ENCODE measurements at regions not wholly inside any gene's neighbourhood (a gene's known extent, or its start where the extent isn't known, plus 50 kb on each side); places are given as distances from the start of the nearest gene placed in this dataset.

- intact Hi-C loops (cut with micrococcal nuclease; ENCODE audit: unreplicated experiment) = no loop called here
- H3K4me1 ChIP-seq (ENCODE audit: control insufficient read depth, insufficient read depth, low read length) = no peaks in the 10 kb centered on the region
- no peak for ATAC-seq
- H3K27me3 ChIP-seq (ENCODE audit: control insufficient read depth, insufficient read depth, low read length) = no peaks in the 10 kb centered on the region
- POLR2A ChIA-PET = no interaction called here
- H3K27ac ChIP-seq (ENCODE audit: low read length) = no peak overlapping the region
- no peak overlapping the region for H3K4me3 ChIP-seq (ENCODE audit: low read depth in 2 of 2, low read length in 2 of 2)
- in situ Hi-C loops (cut with HindIII; ENCODE audit: low pct_unique_long_range_greater_than_20kb, low sequenced_read_pairs) = no loop called here
- BruUV-seq (replicated peaks) = no TSS peak
- no peaks in the 10 kb centered on the region for H3K36me3 ChIP-seq (ENCODE audit: control insufficient read depth, insufficient read depth, low read length)
- DNase-seq (ENCODE audit: low read depth, low spot score) = no peak
- no peak for TF ChIP-seq REST (IDR thresholded peaks at IDR 0.05; ENCODE audit: insufficient read depth in 1 of 2, low read depth in 2 of 2, low read length in 1 of 2)
- no peak for TF ChIP-seq TCF7L2 (IDR thresholded peaks at IDR 0.05; ENCODE audit: low read depth, low read length)
- no peak for TF ChIP-seq SIN3A (IDR thresholded peaks at IDR 0.05; ENCODE audit: borderline replicate concordance, insufficient read depth, low read depth, low read length)
- TF ChIP-seq POLR2AphosphoS5 (IDR thresholded peaks at IDR 0.05; ENCODE audit: low read depth, low read length) = no peak
- no peak for TF ChIP-seq CTCF (IDR thresholded peaks at IDR 0.05)
- CTCF ChIA-PET = no interaction called here
- no peaks in the 10 kb centered on the region; the same call in 1 of the 2 replicates for H3K9me3 ChIP-seq (ENCODE audit: control insufficient read depth, insufficient read depth, low read depth, low read length)
Measured at GRCh38 chr1:87560601-87561360, 232.1 kb downstream of the LMO4 start.

- Histone ChIP-seq H3K27ac (ENCODE audit: low read length) (no peak overlapping the region), H3K4me1 (ENCODE audit: control insufficient read depth, insufficient read depth, low read length) (no peaks in the 10 kb centered on the region), H3K9me3 (ENCODE audit: control insufficient read depth, insufficient read depth, low read depth, low read length) (no peaks in the 10 kb centered on the region; the same call in 1 of the 2 replicates), H3K27me3 (ENCODE audit: control insufficient read depth, insufficient read depth, low read length) (no peaks in the 10 kb centered on the region), H3K36me3 (ENCODE audit: control insufficient read depth, insufficient read depth, low read length) (no peaks in the 10 kb centered on the region), H3K4me3 (ENCODE audit: low read depth in 2 of 2, low read length in 2 of 2) (no peak overlapping the region)
- no peak for DNase-seq (ENCODE audit: low read depth, low spot score)
- ChIA-PET CTCF (no interaction called here), POLR2A (no interaction called here)
- no TSS peak for BruUV-seq (replicated peaks)
- in situ Hi-C loops (cut with HindIII; ENCODE audit: low pct_unique_long_range_greater_than_20kb, low sequenced_read_pairs) = no loop called here
- ATAC-seq = no peak
- intact Hi-C loops (cut with micrococcal nuclease; ENCODE audit: unreplicated experiment) = no loop called here
- TF ChIP-seq TCF7L2 (IDR thresholded peaks at IDR 0.05; ENCODE audit: low read depth, low read length) = no peak
- TF ChIP-seq CTCF (IDR thresholded peaks at IDR 0.05) = no peak
- no peak for TF ChIP-seq REST (IDR thresholded peaks at IDR 0.05; ENCODE audit: insufficient read depth in 1 of 2, low read depth in 2 of 2, low read length in 1 of 2)
- TF ChIP-seq SIN3A (IDR thresholded peaks at IDR 0.05; ENCODE audit: borderline replicate concordance, insufficient read depth, low read depth, low read length) = no peak
- TF ChIP-seq POLR2AphosphoS5 (IDR thresholded peaks at IDR 0.05; ENCODE audit: low read depth, low read length) = no peak
Measured at GRCh38 chr1:87563211-87563610, 234.5 kb downstream of the LMO4 start.

Data from Panc1 (cell line).